ENCODE measurements at regions not wholly inside any gene's neighbourhood (a gene's known extent, or its start where the extent isn't known, plus 50 kb on each side); places are given as distances from the start of the nearest gene placed in this dataset.
A peak's percentile ranks its signal among the peaks of the same experiment; 100 is the strongest.

GRCh38 chr5:54610197-54610944 is 92.8 kb downstream of the SNX18 start:
- peak; percentile 100 for ATAC-seq (replicated peaks)
- H3K9me3 Mint-ChIP-seq: peaks cover 6 to 8% of the 10 kb centered on the region in 2 donors
- no peaks in the 10 kb centered on the region for H3K27me3 Mint-ChIP-seq
- no peak overlapping the region for H3K4me3 Mint-ChIP-seq
- peaks cover 24 to 42% of the 10 kb centered on the region in 2 donors for H3K4me1 Mint-ChIP-seq
- peak; percentile 54 for DNase-seq
- peaks cover 3% of the 10 kb centered on the region in 2 donors for H3K36me3 Mint-ChIP-seq
- H3K27ac Mint-ChIP-seq: peak overlapping the region; percentile 37

- Mint-ChIP-seq H3K36me3 (peaks cover 3% of the 10 kb centered on the region in 2 donors), H3K4me1 (peaks cover 26 to 38% of the 10 kb centered on the region in 2 donors), H3K4me3 (no peak overlapping the region), H3K9me3 (peaks cover 6 to 8% of the 10 kb centered on the region in 2 donors), H3K27ac (no peak overlapping the region), H3K27me3 (no peaks in the 10 kb centered on the region)
- DNase-seq: no peak
- no peak for ATAC-seq (replicated peaks)
Measured at GRCh38 chr5:54608423-54609085, 91.0 kb downstream of the SNX18 start.

GRCh38 chr5:54607006-54607405 is 89.4 kb downstream of the SNX18 start:
- H3K27ac Mint-ChIP-seq: no peak overlapping the region

GRCh38 chr5:54603372-54603771 is 85.8 kb downstream of the SNX18 start:
- DNase-seq (no peak), ATAC-seq (replicated peaks) (no peak)
- H3K9me3 Mint-ChIP-seq: peaks cover 0 to 4% of the 10 kb centered on the region in 2 donors
- H3K27ac Mint-ChIP-seq: no peak overlapping the region
- peaks cover 9 to 15% of the 10 kb centered on the region in 2 donors for H3K4me1 Mint-ChIP-seq
- no peaks in the 10 kb centered on the region for H3K27me3 Mint-ChIP-seq
- H3K36me3 Mint-ChIP-seq: peaks cover 2 to 4% of the 10 kb centered on the region in 2 donors
- H3K4me3 Mint-ChIP-seq: no peak overlapping the region

More at GRCh38 chr5:54607006-54607405, 89.4 kb downstream of the SNX18 start:
- peaks cover 3% of the 10 kb centered on the region in 2 donors for H3K36me3 Mint-ChIP-seq
- DNase-seq (no peak), ATAC-seq (replicated peaks) (no peak)
- H3K4me3 Mint-ChIP-seq: no peak overlapping the region
- peaks cover 6 to 8% of the 10 kb centered on the region in 2 donors for H3K9me3 Mint-ChIP-seq
- peaks cover 22 to 33% of the 10 kb centered on the region in 2 donors for H3K4me1 Mint-ChIP-seq
- no peaks in the 10 kb centered on the region for H3K27me3 Mint-ChIP-seq

GRCh38 chr5:54602475-54602874 is 84.9 kb downstream of the SNX18 start:
- peaks cover 5 to 11% of the 10 kb centered on the region in 2 donors for H3K36me3 Mint-ChIP-seq
- H3K27ac Mint-ChIP-seq: no peak overlapping the region
- H3K4me1 Mint-ChIP-seq: peaks cover 9 to 16% of the 10 kb centered on the region in 2 donors
- no peaks in the 10 kb centered on the region for H3K27me3 Mint-ChIP-seq
- peaks cover 5 to 10% of the 10 kb centered on the region in 2 donors for H3K9me3 Mint-ChIP-seq
- H3K4me3 Mint-ChIP-seq: no peak overlapping the region
- no peak for DNase-seq
- ATAC-seq (replicated peaks): no peak

- Mint-ChIP-seq H3K4me1 (peaks cover 9 to 16% of the 10 kb centered on the region in 2 donors), H3K9me3 (peaks cover 14 to 16% of the 10 kb centered on the region in 2 donors), H3K36me3 (peaks cover 12 to 20% of the 10 kb centered on the region in 2 donors), H3K27me3 (no peaks in the 10 kb centered on the region), H3K4me3 (no peak overlapping the region), H3K27ac (no peak overlapping the region)
- ATAC-seq (replicated peaks): no peak
- DNase-seq: no peak
Measured at GRCh38 chr5:54601411-54602230, 84.1 kb downstream of the SNX18 start.
